HG03039 (cell line): ENCODE measurements at regions not wholly inside any gene's neighbourhood (a gene's known extent, or its start where the extent isn't known, plus 50 kb on each side); places are given as distances from the start of the nearest gene placed in this dataset.

Experiments used
- ATAC-seq: cut with Tn5 transposase; IDR thresholded peaks from one replicate; pipeline ENCODE4 v1.9.1; 2021; ENCODE audit warnings: mild to moderate bottlenecking, moderate library complexity; ENCODE audit not compliant: unreplicated experiment

GRCh38 chr11:130638033-130638432 lies 189.6 kb downstream of the ADAMTS15 start:
- no peak for ATAC-seq

- ATAC-seq: no peak
Observed at GRCh38 chr11:130638624-130639023, 190.2 kb downstream of the ADAMTS15 start.

GRCh38 chr11:130639369-130639768 lies 190.9 kb downstream of the ADAMTS15 start:
- ATAC-seq: no peak

- no peak for ATAC-seq
Observed at GRCh38 chr11:130640526-130640925, 192.1 kb downstream of the ADAMTS15 start.

GRCh38 chr11:130641876-130642275 lies 193.4 kb downstream of the ADAMTS15 start:
- ATAC-seq: no peak

GRCh38 chr11:130642994-130643393 lies 194.5 kb downstream of the ADAMTS15 start:
- no peak for ATAC-seq

- ATAC-seq: no peak
Observed at GRCh38 chr11:130644187-130644586, 195.7 kb downstream of the ADAMTS15 start.

- no peak for ATAC-seq
Observed at GRCh38 chr11:130645164-130645842, 196.9 kb downstream of the ADAMTS15 start.

GRCh38 chr11:130645843-130646197 lies 197.4 kb downstream of the ADAMTS15 start:
- ATAC-seq: no peak

GRCh38 chr11:130646881-130647280 lies 198.4 kb downstream of the ADAMTS15 start:
- no peak for ATAC-seq

GRCh38 chr11:130647371-130647770 lies 198.9 kb downstream of the ADAMTS15 start:
- no peak for ATAC-seq

- ATAC-seq: no peak
Observed at GRCh38 chr11:130649801-130650200, 201.4 kb downstream of the ADAMTS15 start.

- ATAC-seq: no peak
Observed at GRCh38 chr11:130650456-130651030, 202.1 kb downstream of the ADAMTS15 start.

GRCh38 chr11:130651066-130651855 lies 202.8 kb downstream of the ADAMTS15 start:
- no peak for ATAC-seq

- no peak for ATAC-seq
Observed at GRCh38 chr11:130652671-130653335, 204.4 kb downstream of the ADAMTS15 start.

GRCh38 chr11:130653838-130654636 lies 205.6 kb downstream of the ADAMTS15 start:
- ATAC-seq: no peak

- ATAC-seq: no peak
Observed at GRCh38 chr11:130655300-130655699, 206.9 kb downstream of the ADAMTS15 start.

- ATAC-seq: no peak
Observed at GRCh38 chr11:130666781-130667251, 218.4 kb downstream of the ADAMTS15 start.

GRCh38 chr11:130668751-130669150 lies 220.3 kb downstream of the ADAMTS15 start:
- ATAC-seq: no peak

- no peak for ATAC-seq
Observed at GRCh38 chr11:130670200-130670599, 221.8 kb downstream of the ADAMTS15 start.
